Esophagus muscularis mucosa (tissue), 3 donors: ENCODE measurements at regions not wholly inside any gene's neighbourhood (a gene's known extent, or its start where the extent isn't known, plus 50 kb on each side); places are given as distances from the start of the nearest gene placed in this dataset.

Experiments used
- CTCF ChIP-seq, 3 experiments: fragments of 200-600 bp in 2 of 3; fragments of 450-650 bp in 1 of 3; sonication (generic) in 2 of 3; IDR thresholded peaks; one replicate each; pipeline ENCODE4 v1.5.1; 2017 to 2019; ENCODE audit warnings: antibody characterized with exemption in 3 of 3, mild to moderate bottlenecking in 2 of 3, moderate library complexity in 1 of 3
- POLR2A ChIP-seq: fragments of 450-650 bp; IDR thresholded peaks from one replicate; pipeline ENCODE4 v1.6.1; 2017; ENCODE audit warnings: antibody characterized with exemption, moderate library complexity, mild to moderate bottlenecking, low read depth
- POLR2AphosphoS5 ChIP-seq, 2 donors: sonication (generic); formaldehyde crosslinking; IDR thresholded peaks; one replicate each; pipeline ENCODE4 v1.6.1; 2017; ENCODE audit warnings: antibody characterized with exemption in 2 of 2

- TF ChIP-seq CTCF (IDR thresholded peaks at IDR 0.05) (no peak), POLR2A (no peak), POLR2AphosphoS5 (IDR thresholded peaks at IDR 0.05) (no peak)
These were observed 57.7 kb upstream of the LRRC7 start for GRCh38 chr1:69510026-69510425.
